ENCODE measurements at regions not wholly inside any gene's neighbourhood (a gene's known extent, or its start where the extent isn't known, plus 50 kb on each side); places are given as distances from the start of the nearest gene placed in this dataset.
"Not testable (repeated sequence)": the region's sequence is repeated elsewhere in the genome, so short reads cannot be mapped to it uniquely, and the experiment has no call there.

GRCh38 chr10:117750616-117751015 is 208.1 kb downstream of the EMX2 start:
- ATAC-seq: no peak

- ATAC-seq: no peak
Observed at GRCh38 chr10:117751259-117751658, 208.7 kb downstream of the EMX2 start.

GRCh38 chr10:117752103-117752502 is 209.6 kb downstream of the EMX2 start:
- no peak for ATAC-seq

GRCh38 chr10:117754770-117755658 is 212.5 kb downstream of the EMX2 start:
- ATAC-seq: no peak

- ATAC-seq: no peak
Observed at GRCh38 chr10:117755659-117756014, 213.1 kb downstream of the EMX2 start.

GRCh38 chr10:117757086-117757720 is 214.7 kb downstream of the EMX2 start:
- no peak for ATAC-seq

- ATAC-seq: no peak
Observed at GRCh38 chr10:117759266-117759665, 216.7 kb downstream of the EMX2 start.

- no peak for ATAC-seq
Observed at GRCh38 chr10:117761695-117762094, 219.1 kb downstream of the EMX2 start.

- ATAC-seq: no peak
Observed at GRCh38 chr10:117762126-117762818, 219.7 kb downstream of the EMX2 start.

GRCh38 chr10:117762819-117763172 is 220.2 kb downstream of the EMX2 start:
- ATAC-seq: no peak

GRCh38 chr10:117763528-117763927 is 221.0 kb downstream of the EMX2 start:
- no peak for ATAC-seq

- no peak for ATAC-seq
Observed at GRCh38 chr10:117768333-117769042, 225.9 kb downstream of the EMX2 start.

- no peak for ATAC-seq
Observed at GRCh38 chr10:117775526-117775925, 233.0 kb downstream of the EMX2 start.

- ATAC-seq: not testable (repeated sequence)
Observed at GRCh38 chr10:117777222-117777621, 234.7 kb downstream of the EMX2 start.

GRCh38 chr10:117778241-117778640 is 235.7 kb downstream of the EMX2 start:
- ATAC-seq: no peak

GRCh38 chr10:117780411-117780810 is 237.9 kb downstream of the EMX2 start:
- ATAC-seq: no peak

- no peak for ATAC-seq
Observed at GRCh38 chr10:117781216-117781831, 238.8 kb downstream of the EMX2 start.

- ATAC-seq: no peak
Observed at GRCh38 chr10:117782276-117782675, 239.7 kb downstream of the EMX2 start.

GRCh38 chr10:117783698-117784395 is 241.3 kb downstream of the EMX2 start:
- no peak for ATAC-seq

- ATAC-seq: no peak
Observed at GRCh38 chr10:117784776-117785175, 242.2 kb downstream of the EMX2 start.

- no peak for ATAC-seq
Observed at GRCh38 chr10:117788911-117789310, 246.4 kb downstream of the EMX2 start.

GRCh38 chr10:117790179-117790578 is 247.6 kb downstream of the EMX2 start:
- ATAC-seq: no peak
